Activated naive CD8-positive, alpha-beta T cell treated with anti-CD3 and anti-CD28 coated beads, Interleukin-2, amount 10 ng/mL, durations not matched to agents 7 days and 5 days (primary cell): ENCODE measurements at regions not wholly inside any gene's neighbourhood (a gene's known extent, or its start where the extent isn't known, plus 50 kb on each side); places are given as distances from the start of the nearest gene placed in this dataset.

Experiments used
- ATAC-seq: fragments of 150-1000 bp; cut with Tn5 transposase; one replicate; pipeline ENCODE4 v1.10.0; 2021; ENCODE audit warnings: low read depth, moderate library complexity
- POLR2A ChIA-PET: fragments of 350-600 bp; sonication (Branson Sonifier 250); formaldehyde crosslinking; loops from one replicate; lab custom pipeline; 2021; ENCODE audit warnings: antibody characterized with exemption; lab: Charles Lee
- DNase-seq: peaks from one replicate; pipeline ENCODE4 v3.0.0; 2021
- H3K27ac Mint-ChIP-seq: one replicate; pipeline ENCODE4 v1.8.0; 2022; ENCODE audit warnings: mild to moderate bottlenecking, mixed read lengths
- H3K27me3 Mint-ChIP-seq: one replicate; pipeline ENCODE4 v1.8.0; 2022; ENCODE audit warnings: mild to moderate bottlenecking, moderate library complexity, mixed read lengths
- H3K36me3 Mint-ChIP-seq: one replicate; pipeline ENCODE4 v1.8.0; 2021; ENCODE audit warnings: mild to moderate bottlenecking, mixed read lengths
- H3K4me1 Mint-ChIP-seq: one replicate; pipeline ENCODE4 v1.8.0; 2021; ENCODE audit warnings: mixed read lengths
- H3K4me3 Mint-ChIP-seq: one replicate; pipeline ENCODE4 v1.8.0; 2022; ENCODE audit warnings: mild to moderate bottlenecking, moderate library complexity, mixed read lengths
- H3K9me3 Mint-ChIP-seq: one replicate; pipeline ENCODE4 v1.8.0; 2021; ENCODE audit warnings: mixed read lengths

DNA sequence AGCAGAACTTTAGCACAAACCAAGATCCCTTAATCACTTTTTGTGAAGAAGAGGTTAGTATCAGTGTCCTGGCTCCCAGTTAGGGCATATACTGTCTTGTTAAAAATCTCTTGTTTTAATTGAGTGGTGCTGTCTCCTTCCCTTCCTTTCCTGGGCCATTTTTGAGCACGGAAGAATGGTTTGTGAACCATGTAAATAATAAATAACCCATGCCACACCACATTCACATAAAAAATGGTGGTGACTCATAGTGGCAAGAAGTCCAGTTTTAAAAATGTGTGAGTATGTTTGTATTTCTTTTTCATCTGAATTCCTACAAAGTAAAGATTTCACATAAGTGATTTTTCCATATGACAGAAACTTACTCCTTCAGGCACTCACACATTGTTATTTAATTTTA is 59.1 kb upstream of the SPRED1 start:
- Mint-ChIP-seq H3K36me3 (no peaks in the 10 kb centered on the region), H3K4me3 (no peak overlapping the region), H3K27me3 (peaks cover 12% of the 10 kb centered on the region), H3K4me1 (no peaks in the 10 kb centered on the region), H3K27ac (no peak overlapping the region), H3K9me3 (no peaks in the 10 kb centered on the region)
- POLR2A ChIA-PET, result no interaction called here
- ATAC-seq, result no peak
- no peak for DNase-seq

DNA sequence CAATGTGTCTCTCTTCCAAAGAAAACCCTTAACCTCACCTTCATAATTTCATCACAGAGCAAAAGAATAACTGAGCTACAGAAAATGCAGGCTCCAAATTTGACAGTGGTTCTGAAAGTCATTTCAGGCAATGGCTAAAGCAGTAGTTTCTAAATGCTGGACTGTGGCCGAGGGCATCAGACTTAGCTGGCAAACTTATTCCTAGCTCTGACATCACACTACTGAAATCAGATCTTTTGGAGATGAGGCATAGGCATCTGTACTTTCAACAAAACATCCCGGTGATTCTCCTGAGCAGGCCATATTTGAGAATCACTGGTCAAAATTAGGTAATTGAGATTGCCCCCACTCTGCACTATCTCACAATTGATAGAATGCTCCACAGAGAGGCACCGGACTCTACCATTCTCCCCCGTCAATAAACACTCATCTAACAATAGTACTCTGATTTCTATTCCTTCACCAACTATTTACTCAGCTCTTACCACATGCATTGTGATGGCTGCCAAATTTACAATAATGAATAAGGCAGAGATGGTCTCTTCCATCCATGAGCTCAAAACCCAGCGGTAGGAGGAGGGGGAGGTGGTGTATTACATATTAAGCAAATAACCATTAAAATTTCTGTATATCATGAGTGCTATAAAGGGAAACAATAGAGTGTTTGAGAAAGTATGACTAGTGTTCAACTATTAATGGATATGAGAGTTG is 57.3 kb upstream of the SPRED1 start:
- Mint-ChIP-seq H3K27me3 (peaks cover 6% of the 10 kb centered on the region), H3K4me3 (no peak overlapping the region), H3K27ac (no peak overlapping the region), H3K36me3 (no peaks in the 10 kb centered on the region), H3K9me3 (no peaks in the 10 kb centered on the region), H3K4me1 (no peaks in the 10 kb centered on the region)
- DNase-seq, result no peak
- ATAC-seq, result no peak
- POLR2A ChIA-PET, result no interaction called here

DNA sequence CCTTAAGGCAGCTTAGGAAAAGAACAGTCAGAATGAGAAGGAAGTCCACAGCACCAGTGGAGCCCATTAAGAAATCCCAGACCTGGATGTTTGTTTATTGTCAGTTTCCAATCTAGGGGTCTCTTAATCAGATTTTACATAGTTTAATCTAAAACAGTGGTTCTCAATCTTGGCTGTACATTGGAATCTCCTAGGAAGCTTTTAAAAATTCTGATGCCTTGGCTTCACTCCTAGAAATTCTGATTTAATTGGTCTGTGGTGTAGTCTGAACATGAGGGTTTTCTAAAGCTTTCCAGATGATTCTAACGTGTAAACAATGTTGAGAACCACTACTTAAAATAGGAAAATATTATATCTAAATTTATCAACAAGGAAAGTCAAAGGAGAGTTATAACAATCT is 56.6 kb upstream of the SPRED1 start:
- no peaks in the 10 kb centered on the region for H3K9me3 Mint-ChIP-seq
- no peaks in the 10 kb centered on the region for H3K4me1 Mint-ChIP-seq
- DNase-seq (no peak), ATAC-seq (no peak)
- H3K27ac Mint-ChIP-seq, result no peak overlapping the region
- POLR2A ChIA-PET, result no interaction called here
- H3K27me3 Mint-ChIP-seq, result peaks cover 6% of the 10 kb centered on the region
- H3K36me3 Mint-ChIP-seq, result no peaks in the 10 kb centered on the region
- no peak overlapping the region for H3K4me3 Mint-ChIP-seq

- H3K27ac Mint-ChIP-seq, result no peak overlapping the region
Measured at GRCh38 chr15:38197553-38197952, 55.1 kb upstream of the SPRED1 start.

DNA sequence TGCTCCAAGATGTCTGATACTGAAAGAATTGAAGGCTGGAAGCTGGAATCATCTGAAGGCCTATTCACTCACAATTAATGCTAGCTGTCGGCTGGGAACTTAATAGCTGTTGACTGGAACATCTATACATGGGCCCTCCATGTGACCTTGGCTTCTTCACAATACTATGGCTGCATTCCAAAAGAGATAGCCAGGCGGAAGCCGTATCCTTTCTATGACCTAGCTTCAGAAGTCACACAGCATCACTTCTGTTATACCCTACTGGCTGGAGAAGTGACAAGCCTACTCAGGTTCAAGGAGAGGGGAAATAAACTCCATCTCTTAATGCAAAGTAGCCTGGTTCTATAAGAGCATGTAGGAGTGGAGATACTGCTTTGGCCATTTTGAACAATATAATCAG is 50.9 kb upstream of the SPRED1 start:
- DNase-seq (no peak), ATAC-seq (no peak)
- no peaks in the 10 kb centered on the region for H3K9me3 Mint-ChIP-seq
- no peak overlapping the region for H3K4me3 Mint-ChIP-seq
- H3K27ac Mint-ChIP-seq, result no peak overlapping the region
- H3K36me3 Mint-ChIP-seq, result no peaks in the 10 kb centered on the region
- POLR2A ChIA-PET, result no interaction called here
- peaks cover 13% of the 10 kb centered on the region for H3K27me3 Mint-ChIP-seq
- H3K4me1 Mint-ChIP-seq, result no peaks in the 10 kb centered on the region

More at GRCh38 chr15:38197553-38197952, 55.1 kb upstream of the SPRED1 start:
- DNase-seq, result no peak
- no peaks in the 10 kb centered on the region for H3K36me3 Mint-ChIP-seq
- no peaks in the 10 kb centered on the region for H3K4me1 Mint-ChIP-seq
- POLR2A ChIA-PET, result no interaction called here
- no peak for ATAC-seq
- no peak overlapping the region for H3K4me3 Mint-ChIP-seq
- H3K9me3 Mint-ChIP-seq, result no peaks in the 10 kb centered on the region
- H3K27me3 Mint-ChIP-seq, result peaks cover 6% of the 10 kb centered on the region

DNA sequence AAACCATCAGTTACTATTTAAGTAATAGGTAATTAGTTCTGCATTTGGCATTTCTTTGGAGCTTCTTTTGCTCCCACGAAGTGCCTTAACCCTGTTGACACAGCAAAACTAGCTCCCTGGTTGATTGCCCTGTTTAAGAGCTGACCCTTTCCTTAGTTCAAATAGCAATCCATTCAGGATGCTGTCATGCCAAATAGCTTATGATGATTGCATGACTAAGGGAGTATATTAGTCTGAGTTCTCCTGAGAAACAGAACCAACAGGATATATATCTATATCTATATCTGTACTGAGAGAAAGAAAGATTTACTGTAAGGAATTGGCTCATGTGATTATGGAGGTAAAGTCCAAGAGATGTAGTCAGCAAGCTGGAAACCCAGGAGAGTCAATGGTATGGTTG is 50.3 kb upstream of the SPRED1 start:
- no peak overlapping the region for H3K27ac Mint-ChIP-seq
- DNase-seq, result no peak
- no peaks in the 10 kb centered on the region for H3K9me3 Mint-ChIP-seq
- H3K36me3 Mint-ChIP-seq, result no peaks in the 10 kb centered on the region
- peaks cover 16% of the 10 kb centered on the region for H3K27me3 Mint-ChIP-seq
- H3K4me1 Mint-ChIP-seq, result no peaks in the 10 kb centered on the region
- POLR2A ChIA-PET, result no interaction called here
- no peak for ATAC-seq
- no peak overlapping the region for H3K4me3 Mint-ChIP-seq
